ENCODE measurements at regions not wholly inside any gene's neighbourhood (a gene's known extent, or its start where the extent isn't known, plus 50 kb on each side); places are given as distances from the start of the nearest gene placed in this dataset.
"Not testable (repeated sequence)": the region's sequence is repeated elsewhere in the genome, so short reads cannot be mapped to it uniquely, and the experiment has no call there.

- in situ Hi-C loops (cut with MboI; ENCODE audit: low sequenced_read_pairs), result no loop called here
Observed at GRCh38 chr21:36255663-36256062, 64.3 kb upstream of the MORC3 start.

GRCh38 chr21:36257657-36258056 is 62.3 kb upstream of the MORC3 start:
- Histone ChIP-seq H3K27me3 (ENCODE audit: low read depth) (no peaks in the 10 kb centered on the region), H3K36me3 (replicated peaks) (no peaks in the 10 kb centered on the region), H3K9me3 (no peaks in the 10 kb centered on the region), H3K4me3 (no peak overlapping the region), H3K4me1 (no peaks in the 10 kb centered on the region)
- in situ Hi-C loops (cut with MboI; ENCODE audit: low sequenced_read_pairs), result no loop called here
- no peak for DNase-seq (ENCODE audit: low spot score in 2 of 2)

More at GRCh38 chr21:36255663-36256062, 64.3 kb upstream of the MORC3 start:
- H3K36me3 ChIP-seq (replicated peaks), result no peaks in the 10 kb centered on the region; the same call in 1 of the 2 replicates
- no peaks in the 10 kb centered on the region for H3K27me3 ChIP-seq (ENCODE audit: low read depth)
- H3K4me1 ChIP-seq, result no peaks in the 10 kb centered on the region
- H3K9me3 ChIP-seq, result no peaks in the 10 kb centered on the region
- no peak for DNase-seq (ENCODE audit: low spot score in 2 of 2)
- H3K4me3 ChIP-seq, result no peak overlapping the region

GRCh38 chr21:36260030-36260787 is 59.8 kb upstream of the MORC3 start:
- peaks cover 4% of the 10 kb centered on the region; the same call in 1 of the 2 replicates for H3K36me3 ChIP-seq (replicated peaks)
- peak overlapping the region; percentile 24 for H3K4me3 ChIP-seq
- H3K27me3 ChIP-seq (ENCODE audit: low read depth), result no peaks in the 10 kb centered on the region
- H3K9me3 ChIP-seq, result no peaks in the 10 kb centered on the region
- H3K4me1 ChIP-seq, result no peaks in the 10 kb centered on the region
- DNase-seq (ENCODE audit: low spot score in 2 of 2), result peak; percentile 67 to 68
- in situ Hi-C loops (cut with MboI; ENCODE audit: low sequenced_read_pairs), result no loop called here

- in situ Hi-C loops (cut with MboI; ENCODE audit: low sequenced_read_pairs), result no loop called here
- no peaks in the 10 kb centered on the region for H3K4me1 ChIP-seq
- H3K36me3 ChIP-seq (replicated peaks), result peaks cover 4% of the 10 kb centered on the region; the same call in 1 of the 2 replicates
- H3K9me3 ChIP-seq, result no peaks in the 10 kb centered on the region
- no peaks in the 10 kb centered on the region for H3K27me3 ChIP-seq (ENCODE audit: low read depth)
- no peak for DNase-seq (ENCODE audit: low spot score in 2 of 2)
- H3K4me3 ChIP-seq, result no peak overlapping the region
Observed at GRCh38 chr21:36260802-36261201, 59.2 kb upstream of the MORC3 start.

GRCh38 chr21:36261459-36261858 is 58.5 kb upstream of the MORC3 start:
- in situ Hi-C loops (cut with MboI; ENCODE audit: low sequenced_read_pairs), result no loop called here
- Histone ChIP-seq H3K36me3 (replicated peaks) (peaks cover 4% of the 10 kb centered on the region; the same call in 1 of the 2 replicates), H3K9me3 (no peaks in the 10 kb centered on the region), H3K27me3 (ENCODE audit: low read depth) (no peaks in the 10 kb centered on the region), H3K4me3 (no peak overlapping the region), H3K4me1 (no peaks in the 10 kb centered on the region)
- DNase-seq (ENCODE audit: low spot score in 2 of 2), result no peak

- no peak for DNase-seq (ENCODE audit: low spot score in 2 of 2)
- in situ Hi-C loops (cut with MboI; ENCODE audit: low sequenced_read_pairs), result no loop called here
- Histone ChIP-seq H3K4me3 (no peak overlapping the region), H3K36me3 (replicated peaks) (peaks cover 4% of the 10 kb centered on the region; the same call in 1 of the 2 replicates), H3K9me3 (no peaks in the 10 kb centered on the region), H3K27me3 (ENCODE audit: low read depth) (no peaks in the 10 kb centered on the region), H3K4me1 (no peaks in the 10 kb centered on the region)
Observed at GRCh38 chr21:36263797-36264196, 56.2 kb upstream of the MORC3 start.

- Histone ChIP-seq H3K27me3 (ENCODE audit: low read depth) (no peaks in the 10 kb centered on the region), H3K9me3 (no peaks in the 10 kb centered on the region), H3K4me3 (no peak overlapping the region), H3K36me3 (replicated peaks) (peaks cover 4% of the 10 kb centered on the region; the same call in 1 of the 2 replicates), H3K4me1 (no peaks in the 10 kb centered on the region)
- in situ Hi-C loops (cut with MboI; ENCODE audit: low sequenced_read_pairs), result no loop called here
- no peak for DNase-seq (ENCODE audit: low spot score in 2 of 2)
Observed at GRCh38 chr21:36265431-36265830, 54.6 kb upstream of the MORC3 start.

GRCh38 chr21:36267828-36268227 is 52.2 kb upstream of the MORC3 start:
- H3K27me3 ChIP-seq (ENCODE audit: low read depth); H3K9me3 ChIP-seq; DNase-seq (ENCODE audit: low spot score in 2 of 2); H3K36me3 ChIP-seq (replicated peaks); H3K4me3 ChIP-seq; H3K4me1 ChIP-seq; in situ Hi-C loops (cut with MboI; ENCODE audit: low sequenced_read_pairs): not testable (repeated sequence)

- H3K36me3 ChIP-seq (replicated peaks); H3K4me1 ChIP-seq; in situ Hi-C loops (cut with MboI; ENCODE audit: low sequenced_read_pairs); H3K9me3 ChIP-seq; H3K27me3 ChIP-seq (ENCODE audit: low read depth); DNase-seq (ENCODE audit: low spot score in 2 of 2); H3K4me3 ChIP-seq: not testable (repeated sequence)
Observed at GRCh38 chr21:36268264-36268663, 51.7 kb upstream of the MORC3 start.
